ENCODE measurements at regions not wholly inside any gene's neighbourhood (a gene's known extent, or its start where the extent isn't known, plus 50 kb on each side); places are given as distances from the start of the nearest gene placed in this dataset.

GRCh38 chr5:122258840-122259239, 53.2 kb upstream of the SNCAIP start:
- no peak for FAIRE-seq

More at GRCh38 chr5:122258840-122259239, 53.2 kb upstream of the SNCAIP start:
- no peaks in the 10 kb centered on the region for H3K9me1 ChIP-seq (replicated peaks; ENCODE audit: control insufficient read depth, extremely low read depth, insufficient read depth, low read length)
- no peaks in the 10 kb centered on the region for H3K79me2 ChIP-seq (ENCODE audit: control insufficient read depth, insufficient read depth, low read length)
- no TSS peak for BruUV-seq (replicated peaks)
- H3K36me3 ChIP-seq (ENCODE audit: control insufficient read depth in 2 of 2, extremely low read depth in 1 of 2, insufficient read depth in 2 of 2, low read length in 2 of 2) = no peaks in the 10 kb centered on the region
- H3K9me3 ChIP-seq (replicated peaks; ENCODE audit: control insufficient read depth, insufficient read depth, low read length) = no peaks in the 10 kb centered on the region
- no peak overlapping the region for H3K4me3 ChIP-seq (replicated peaks in 1 of 3; ENCODE audit: insufficient read depth in 1 of 3, low read depth in 1 of 3, low read length in 3 of 3)
- CTCF ChIA-PET = no interaction called here
- H2AFZ ChIP-seq (ENCODE audit: low read depth, low read length) = no peak overlapping the region
- no peak overlapping the region for H3K4me2 ChIP-seq (ENCODE audit: insufficient read depth, low read length)
- intact Hi-C loops (cut with micrococcal nuclease) = no loop called here
- dilution Hi-C loops (cut with MboI; ENCODE audit: extremely low pct_ligation_motif_present, low sequenced_read_pairs) = no loop called here
- POLR2A ChIA-PET = no interaction called here
- DNase-seq (ENCODE audit: low read depth, low spot score) = no peak
- TF ChIP-seq MAX (IDR thresholded peaks at IDR 0.05; ENCODE audit: insufficient read depth, insufficient read length) = no peak
- TF ChIP-seq MYC (IDR thresholded peaks at IDR 0.05; ENCODE audit: low read depth, low read length) = no peak
- TF ChIP-seq EZH2 (IDR thresholded peaks at IDR 0.05; ENCODE audit: borderline replicate concordance, low read depth, low read length, severe bottlenecking) = no peak
- TF ChIP-seq GATA2 (IDR thresholded peaks at IDR 0.05; ENCODE audit: insufficient read depth, insufficient read length, low read depth, low read length) = no peak
- no peak for TF ChIP-seq POLR2A (IDR thresholded peaks at IDR 0.05; ENCODE audit: low read depth, low read length)
- TF ChIP-seq FOS (IDR thresholded peaks at IDR 0.05; ENCODE audit: borderline replicate concordance, insufficient read depth, low read length) = no peak
- no peak for TF ChIP-seq JUN (IDR thresholded peaks at IDR 0.05; ENCODE audit: borderline replicate concordance, insufficient read depth, insufficient read length, low read depth)
- TF ChIP-seq POLR2AphosphoS5 (IDR thresholded peaks at IDR 0.05; ENCODE audit: insufficient read depth, low read depth, low read length) = no peak
- TF ChIP-seq, protein P1, sequence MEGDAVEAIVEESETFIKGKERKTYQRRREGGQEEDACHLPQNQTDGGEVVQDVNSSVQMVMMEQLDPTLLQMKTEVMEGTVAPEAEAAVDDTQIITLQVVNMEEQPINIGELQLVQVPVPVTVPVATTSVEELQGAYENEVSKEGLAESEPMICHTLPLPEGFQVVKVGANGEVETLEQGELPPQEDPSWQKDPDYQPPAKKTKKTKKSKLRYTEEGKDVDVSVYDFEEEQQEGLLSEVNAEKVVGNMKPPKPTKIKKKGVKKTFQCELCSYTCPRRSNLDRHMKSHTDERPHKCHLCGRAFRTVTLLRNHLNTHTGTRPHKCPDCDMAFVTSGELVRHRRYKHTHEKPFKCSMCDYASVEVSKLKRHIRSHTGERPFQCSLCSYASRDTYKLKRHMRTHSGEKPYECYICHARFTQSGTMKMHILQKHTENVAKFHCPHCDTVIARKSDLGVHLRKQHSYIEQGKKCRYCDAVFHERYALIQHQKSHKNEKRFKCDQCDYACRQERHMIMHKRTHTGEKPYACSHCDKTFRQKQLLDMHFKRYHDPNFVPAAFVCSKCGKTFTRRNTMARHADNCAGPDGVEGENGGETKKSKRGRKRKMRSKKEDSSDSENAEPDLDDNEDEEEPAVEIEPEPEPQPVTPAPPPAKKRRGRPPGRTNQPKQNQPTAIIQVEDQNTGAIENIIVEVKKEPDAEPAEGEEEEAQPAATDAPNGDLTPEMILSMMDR (IDR thresholded peaks at IDR 0.05; ENCODE audit: extremely low read depth in 1 of 2, insufficient read depth in 1 of 2, low read depth in 1 of 2, low read length in 2 of 2) = no peak
- H3K27ac ChIP-seq (ENCODE audit: insufficient read depth, low read depth, low read length) = no peak overlapping the region
- no peaks in the 10 kb centered on the region for H3K27me3 ChIP-seq (ENCODE audit: control insufficient read depth in 2 of 2, insufficient read depth in 2 of 2, low read length in 2 of 2)
- H3K4me1 ChIP-seq (ENCODE audit: control insufficient read depth, extremely low read depth, insufficient read depth, low read length) = no peaks in the 10 kb centered on the region
- no peaks in the 10 kb centered on the region for H4K20me1 ChIP-seq (replicated peaks; ENCODE audit: control insufficient read depth, extremely low read depth, insufficient read depth, low read length)
- no peak overlapping the region for H3K9ac ChIP-seq (replicated peaks; ENCODE audit: extremely low read depth, insufficient read depth, low read length)
